Peyer's patch (tissue), 4 donors: ENCODE measurements at regions not wholly inside any gene's neighbourhood (a gene's known extent, or its start where the extent isn't known, plus 50 kb on each side); places are given as distances from the start of the nearest gene placed in this dataset.

ENCODE experiments used
- POLR2A ChIP-seq, 2 donors: fragments of 450-650 bp; IDR thresholded peaks; one replicate each; pipeline ENCODE4 v1.5.1; 2017; ENCODE audit warnings: antibody characterized with exemption in 2 of 2, mild to moderate bottlenecking in 2 of 2, moderate library complexity in 2 of 2
- TF ChIP-seq, protein P1 (sequence below), 6 experiments: fragments of 450-650 bp in 4 of 6; fragments of 200-600 bp in 2 of 6; sonication (generic) in 1 of 6; IDR thresholded peaks; one replicate each; pipeline ENCODE4 v1.5.1; 2017 to 2019; ENCODE audit warnings: antibody characterized with exemption in 6 of 6, mild to moderate bottlenecking in 3 of 6, moderate library complexity in 1 of 6

GRCh38 chr4:14478504-14478903 lies 523.8 kb upstream of the CPEB2 start:
- TF ChIP-seq, protein P1, sequence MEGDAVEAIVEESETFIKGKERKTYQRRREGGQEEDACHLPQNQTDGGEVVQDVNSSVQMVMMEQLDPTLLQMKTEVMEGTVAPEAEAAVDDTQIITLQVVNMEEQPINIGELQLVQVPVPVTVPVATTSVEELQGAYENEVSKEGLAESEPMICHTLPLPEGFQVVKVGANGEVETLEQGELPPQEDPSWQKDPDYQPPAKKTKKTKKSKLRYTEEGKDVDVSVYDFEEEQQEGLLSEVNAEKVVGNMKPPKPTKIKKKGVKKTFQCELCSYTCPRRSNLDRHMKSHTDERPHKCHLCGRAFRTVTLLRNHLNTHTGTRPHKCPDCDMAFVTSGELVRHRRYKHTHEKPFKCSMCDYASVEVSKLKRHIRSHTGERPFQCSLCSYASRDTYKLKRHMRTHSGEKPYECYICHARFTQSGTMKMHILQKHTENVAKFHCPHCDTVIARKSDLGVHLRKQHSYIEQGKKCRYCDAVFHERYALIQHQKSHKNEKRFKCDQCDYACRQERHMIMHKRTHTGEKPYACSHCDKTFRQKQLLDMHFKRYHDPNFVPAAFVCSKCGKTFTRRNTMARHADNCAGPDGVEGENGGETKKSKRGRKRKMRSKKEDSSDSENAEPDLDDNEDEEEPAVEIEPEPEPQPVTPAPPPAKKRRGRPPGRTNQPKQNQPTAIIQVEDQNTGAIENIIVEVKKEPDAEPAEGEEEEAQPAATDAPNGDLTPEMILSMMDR (IDR thresholded peaks at IDR 0.05): no peak
- no peak for TF ChIP-seq POLR2A (IDR thresholded peaks at IDR 0.05)
